ENCODE measurements at regions not wholly inside any gene's neighbourhood (a gene's known extent, or its start where the extent isn't known, plus 50 kb on each side); places are given as distances from the start of the nearest gene placed in this dataset.

GRCh38 chr9:1388216-1388615 lies 338.1 kb downstream of the DMRT2 start:
- no peaks in the 10 kb centered on the region for H3K36me3 ChIP-seq (ENCODE audit: insufficient read depth)

More at GRCh38 chr9:1388216-1388615, 338.1 kb downstream of the DMRT2 start:
- Histone ChIP-seq H3K4me2 (no peak overlapping the region), H4K20me1 (replicated peaks; ENCODE audit: insufficient read depth) (no peaks in the 10 kb centered on the region), H3K27me3 (ENCODE audit: insufficient read depth) (no peaks in the 10 kb centered on the region), H2AFZ (no peak overlapping the region), H3K9me2 (ENCODE audit: insufficient read depth) (no peaks in the 10 kb centered on the region), H3K27ac (ENCODE audit: low read depth) (no peak overlapping the region), H3F3A (replicated peaks; ENCODE audit: low read depth) (no peaks in the 10 kb centered on the region), H3K4me1 (ENCODE audit: insufficient read depth) (no peaks in the 10 kb centered on the region), H3K4me3 (no peak overlapping the region), H3K79me2 (replicated peaks; ENCODE audit: insufficient read depth) (no peaks in the 10 kb centered on the region)
- Mint-ChIP-seq H3K27ac (no peak overlapping the region), H3K36me3 (ENCODE audit: low read depth) (no peaks in the 10 kb centered on the region), H3K27me3 (ENCODE audit: insufficient read depth, low read depth, poor library complexity) (no peaks in the 10 kb centered on the region), H3K9me3 (no peaks in the 10 kb centered on the region), H3K4me3 (no peak overlapping the region), H3K4me1 (no peaks in the 10 kb centered on the region)
- no peak for DNase-seq (ENCODE audit: low spot score)
- no peak for ATAC-seq
- TF ChIP-seq EZH2phosphoT487 (IDR thresholded peaks at IDR 0.05; ENCODE audit: unreplicated experiment) (no peak), JUNB (IDR thresholded peaks at IDR 0.05; ENCODE audit: unreplicated experiment) (no peak), ZNF331 (CRISPR knock-in tag; IDR thresholded peaks at IDR 0.05; ENCODE audit: low read depth) (no peak), REST (IDR thresholded peaks at IDR 0.05; ENCODE audit: unreplicated experiment) (no peak), NANOG (IDR thresholded peaks at IDR 0.05; ENCODE audit: borderline replicate concordance) (no peak), ZNF114 (CRISPR knock-in tag; IDR thresholded peaks at IDR 0.05) (no peak), EZH2 (IDR thresholded peaks at IDR 0.05; ENCODE audit: low read depth, unreplicated experiment) (no peak), CREB1 (CRISPR knock-in tag; IDR thresholded peaks at IDR 0.05; ENCODE audit: low read depth) (no peak), POLR2AphosphoS5 (IDR thresholded peaks at IDR 0.05; ENCODE audit: low read depth) (no peak), STAT1 (IDR thresholded peaks at IDR 0.05; ENCODE audit: unreplicated experiment) (no peak), ZNF462 (CRISPR knock-in tag; IDR thresholded peaks at IDR 0.05) (no peak)
- TF ChIP-seq, protein P1, sequence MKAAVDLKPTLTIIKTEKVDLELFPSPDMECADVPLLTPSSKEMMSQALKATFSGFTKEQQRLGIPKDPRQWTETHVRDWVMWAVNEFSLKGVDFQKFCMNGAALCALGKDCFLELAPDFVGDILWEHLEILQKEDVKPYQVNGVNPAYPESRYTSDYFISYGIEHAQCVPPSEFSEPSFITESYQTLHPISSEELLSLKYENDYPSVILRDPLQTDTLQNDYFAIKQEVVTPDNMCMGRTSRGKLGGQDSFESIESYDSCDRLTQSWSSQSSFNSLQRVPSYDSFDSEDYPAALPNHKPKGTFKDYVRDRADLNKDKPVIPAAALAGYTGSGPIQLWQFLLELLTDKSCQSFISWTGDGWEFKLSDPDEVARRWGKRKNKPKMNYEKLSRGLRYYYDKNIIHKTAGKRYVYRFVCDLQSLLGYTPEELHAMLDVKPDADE (IDR thresholded peaks at IDR 0.05): no peak
- TF ChIP-seq, protein P2, sequence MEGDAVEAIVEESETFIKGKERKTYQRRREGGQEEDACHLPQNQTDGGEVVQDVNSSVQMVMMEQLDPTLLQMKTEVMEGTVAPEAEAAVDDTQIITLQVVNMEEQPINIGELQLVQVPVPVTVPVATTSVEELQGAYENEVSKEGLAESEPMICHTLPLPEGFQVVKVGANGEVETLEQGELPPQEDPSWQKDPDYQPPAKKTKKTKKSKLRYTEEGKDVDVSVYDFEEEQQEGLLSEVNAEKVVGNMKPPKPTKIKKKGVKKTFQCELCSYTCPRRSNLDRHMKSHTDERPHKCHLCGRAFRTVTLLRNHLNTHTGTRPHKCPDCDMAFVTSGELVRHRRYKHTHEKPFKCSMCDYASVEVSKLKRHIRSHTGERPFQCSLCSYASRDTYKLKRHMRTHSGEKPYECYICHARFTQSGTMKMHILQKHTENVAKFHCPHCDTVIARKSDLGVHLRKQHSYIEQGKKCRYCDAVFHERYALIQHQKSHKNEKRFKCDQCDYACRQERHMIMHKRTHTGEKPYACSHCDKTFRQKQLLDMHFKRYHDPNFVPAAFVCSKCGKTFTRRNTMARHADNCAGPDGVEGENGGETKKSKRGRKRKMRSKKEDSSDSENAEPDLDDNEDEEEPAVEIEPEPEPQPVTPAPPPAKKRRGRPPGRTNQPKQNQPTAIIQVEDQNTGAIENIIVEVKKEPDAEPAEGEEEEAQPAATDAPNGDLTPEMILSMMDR (conservative IDR thresholded peaks at IDR 0.05; ENCODE audit: low read depth in 2 of 2): no peak

Measured in GM23338 (cell line).